HG03045 (cell line): ENCODE measurements at regions not wholly inside any gene's neighbourhood (a gene's known extent, or its start where the extent isn't known, plus 50 kb on each side); places are given as distances from the start of the nearest gene placed in this dataset.
"Not testable (repeated sequence)": the region's sequence is repeated elsewhere in the genome, so short reads cannot be mapped to it uniquely, and the experiment has no call there.

ENCODE experiments used
- ATAC-seq: cut with Tn5 transposase; IDR thresholded peaks from one replicate; pipeline ENCODE4 v1.9.1; 2021; ENCODE audit warnings: mild to moderate bottlenecking, moderate library complexity; ENCODE audit not compliant: unreplicated experiment

DNA sequence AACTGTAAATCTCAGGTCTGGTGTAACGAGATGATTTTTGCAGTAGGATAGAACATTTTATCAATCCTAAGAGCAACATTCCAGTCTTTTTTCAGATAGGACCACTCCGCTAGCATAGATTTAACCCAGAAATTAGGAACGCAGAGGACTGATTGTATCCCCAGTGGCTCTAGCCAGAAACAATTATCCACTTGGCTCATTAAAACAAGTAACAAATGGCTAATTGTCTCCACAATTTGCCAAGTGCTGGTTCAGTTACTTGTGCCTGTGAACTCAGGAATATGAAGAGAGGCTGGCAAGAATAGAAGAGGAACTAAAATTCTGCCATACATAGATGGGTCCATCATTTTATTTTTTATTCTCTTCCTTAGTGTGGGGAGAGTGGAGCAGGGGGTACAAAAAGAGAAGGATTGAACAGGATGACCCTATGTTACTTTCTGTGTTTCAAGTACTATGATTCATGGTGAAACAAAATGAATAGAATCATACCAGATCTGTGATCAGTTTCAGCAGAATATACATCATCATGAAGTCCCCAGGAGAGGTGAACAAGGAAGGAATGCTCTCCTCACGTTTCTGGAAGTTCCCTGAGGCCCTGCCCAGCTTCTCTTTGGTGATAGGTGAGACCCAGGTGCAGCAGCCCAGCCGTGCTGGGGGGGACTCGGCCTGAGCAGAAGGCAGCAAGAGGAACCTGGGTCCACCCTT, 121.6 kb downstream of the ARL4C start:
- ATAC-seq = no peak

DNA sequence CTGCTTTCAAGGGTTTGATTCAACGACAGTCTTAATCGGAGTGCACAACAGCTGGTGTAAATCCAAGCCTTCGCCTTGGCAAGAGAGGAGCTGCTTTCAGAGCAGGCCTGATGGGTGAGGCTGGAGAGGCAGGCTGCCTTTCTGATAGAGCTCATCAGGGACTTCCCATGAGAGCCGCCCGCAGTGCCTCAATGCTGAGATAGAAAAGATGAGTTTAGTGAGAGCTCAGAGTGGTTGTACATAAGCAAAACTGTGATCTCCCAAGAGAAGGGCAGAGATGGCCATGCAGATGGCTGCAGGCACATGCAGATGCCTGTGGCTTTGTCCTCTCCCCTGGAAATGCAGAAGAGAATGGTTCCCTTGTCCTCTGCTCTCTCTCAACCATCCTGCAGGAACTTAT, 122.1 kb downstream of the ARL4C start:
- ATAC-seq = no peak

DNA sequence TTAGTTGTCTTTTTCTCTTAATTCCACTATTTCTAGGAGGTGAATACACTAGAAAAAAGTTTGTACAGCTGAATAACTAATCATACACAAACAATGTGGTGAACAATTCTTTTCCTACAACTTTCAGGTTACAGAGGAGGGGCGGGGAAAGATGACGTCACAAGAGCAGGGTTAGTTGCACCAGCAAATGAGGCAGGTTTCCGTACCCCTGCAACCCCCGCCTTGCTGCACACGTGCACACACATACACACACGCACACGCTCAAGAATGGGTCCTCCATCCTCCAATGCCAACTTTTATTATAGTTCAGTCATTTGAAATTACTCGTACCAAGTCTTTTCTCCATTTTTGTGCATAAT, 122.8 kb downstream of the ARL4C start:
- ATAC-seq = no peak

DNA sequence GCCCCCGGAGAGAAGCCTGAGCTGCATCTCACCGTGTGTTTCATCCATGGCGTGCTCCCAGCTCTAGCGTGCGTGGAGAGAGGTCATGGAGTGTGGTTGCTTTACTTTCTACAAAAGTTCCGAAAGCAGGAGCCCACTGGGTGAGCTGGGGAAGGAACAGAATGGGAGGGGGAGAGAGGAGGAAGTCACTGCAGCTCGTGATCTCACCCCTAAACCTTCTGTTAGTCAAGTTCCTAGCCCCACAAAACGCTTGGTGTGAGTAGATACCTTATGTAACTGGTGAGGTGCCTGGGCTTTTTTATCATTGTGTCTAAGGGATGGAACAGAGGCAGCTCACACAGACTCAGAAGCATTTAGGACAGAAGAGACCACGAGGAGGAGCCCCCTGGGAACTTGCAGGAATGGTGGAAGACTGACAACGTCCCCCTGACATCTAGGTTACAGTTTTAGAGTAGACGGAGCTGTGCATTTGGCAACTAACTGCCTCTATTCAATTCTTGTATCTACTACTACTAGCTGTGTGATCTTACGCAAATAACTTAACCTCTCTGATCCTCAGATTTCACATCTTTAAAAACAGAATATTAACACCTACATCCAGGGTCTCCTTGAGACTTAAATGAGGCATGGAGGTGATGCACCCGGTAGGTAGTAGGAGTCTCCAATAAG, 123.3 kb downstream of the ARL4C start:
- no peak for ATAC-seq

DNA sequence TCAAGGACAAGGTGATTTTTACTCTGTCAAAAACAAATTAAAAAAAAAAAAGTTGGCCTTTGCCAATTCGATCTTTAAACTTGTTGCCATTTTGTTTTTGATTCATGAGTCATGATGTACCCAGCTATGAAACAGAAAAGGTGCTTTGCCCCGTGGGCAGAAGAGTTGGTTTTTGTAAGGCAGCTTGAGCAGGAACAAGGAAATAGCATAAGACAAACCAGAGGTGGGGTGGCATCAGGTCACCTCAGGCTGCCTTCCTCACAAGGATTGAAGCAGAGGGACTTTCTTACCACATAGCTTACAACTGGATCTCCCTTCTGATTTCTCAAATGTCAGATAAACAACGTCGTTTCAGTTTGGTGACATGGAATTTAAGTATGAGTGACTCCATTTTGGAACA, 123.8 kb downstream of the ARL4C start:
- ATAC-seq = no peak

DNA sequence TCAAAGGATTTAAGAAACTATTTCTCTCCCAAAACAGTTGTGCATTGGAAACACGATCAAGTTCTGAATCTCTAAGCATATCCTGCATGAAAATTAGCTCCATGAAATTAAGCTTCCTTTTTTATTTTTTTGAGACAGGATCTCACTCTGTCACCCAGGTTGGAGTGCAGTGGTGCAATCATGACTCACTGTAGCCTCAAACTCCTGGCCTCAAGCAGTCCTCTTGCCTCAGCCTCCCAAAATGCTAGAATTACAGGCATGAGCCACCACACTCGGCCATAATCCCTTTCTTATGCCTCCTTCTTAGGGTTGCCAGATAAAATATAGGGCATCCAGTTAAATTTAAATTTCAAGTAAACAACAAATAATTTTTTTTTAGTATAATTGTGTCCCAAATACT, 124.4 kb downstream of the ARL4C start:
- ATAC-seq = no peak

DNA sequence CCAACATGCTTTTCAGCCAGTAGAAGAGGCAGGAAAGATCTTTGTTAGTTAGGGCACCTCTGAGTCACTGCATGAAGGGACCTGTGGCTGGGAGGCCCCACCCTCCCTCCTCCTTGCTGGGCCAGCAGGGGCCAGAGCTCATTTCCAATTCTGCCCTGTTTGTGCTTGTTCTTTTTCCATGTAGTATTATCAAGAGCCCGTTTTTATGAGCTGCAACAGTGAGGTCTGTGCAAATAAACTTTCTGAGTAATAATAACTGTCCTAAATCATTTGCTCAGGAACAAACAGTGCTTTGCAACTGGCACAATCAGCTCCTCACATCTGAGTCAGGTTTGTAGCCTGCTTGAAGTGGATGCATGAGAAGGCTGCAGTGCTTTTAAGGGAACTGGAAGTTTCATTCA, 128.0 kb downstream of the ARL4C start:
- ATAC-seq = no peak

DNA sequence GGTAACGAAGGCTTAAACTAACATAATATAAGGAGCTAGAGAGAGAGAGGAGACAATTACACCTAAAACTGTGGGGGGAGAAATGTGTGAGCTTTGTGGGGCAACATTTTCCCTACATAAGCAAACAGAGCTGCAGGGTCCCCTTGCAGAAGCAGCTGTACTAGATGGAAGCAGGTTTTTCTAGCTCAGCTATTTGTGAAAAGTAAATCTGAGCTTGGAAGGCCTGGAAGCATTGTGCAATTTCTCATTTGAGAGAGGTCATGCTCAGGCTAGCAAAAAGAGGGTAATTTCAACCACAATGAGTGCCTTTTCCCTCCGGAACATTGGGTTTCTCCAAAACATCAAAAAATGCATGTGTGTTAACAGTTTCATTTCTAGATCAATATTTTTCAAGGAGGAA, 130.0 kb downstream of the ARL4C start:
- ATAC-seq = no peak

DNA sequence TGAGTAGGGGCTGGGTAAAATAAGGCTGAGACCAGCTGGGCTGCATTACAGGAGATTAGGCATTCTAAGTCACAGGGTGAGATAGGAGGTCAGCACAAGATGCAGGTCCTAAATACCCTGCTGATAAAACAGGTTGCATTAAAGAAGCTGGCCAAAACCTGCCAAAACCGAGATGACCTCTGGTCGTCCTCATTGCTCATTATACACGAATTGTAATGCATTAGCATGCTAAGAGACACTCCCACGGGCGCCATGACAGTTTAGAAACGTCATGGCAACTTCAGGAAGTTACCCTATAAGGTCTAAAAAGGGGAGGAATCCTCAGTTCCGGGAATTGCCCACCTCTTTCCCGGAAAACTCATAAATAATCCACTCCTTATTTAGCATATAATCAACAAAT, 132.2 kb downstream of the ARL4C start:
- no peak for ATAC-seq

DNA sequence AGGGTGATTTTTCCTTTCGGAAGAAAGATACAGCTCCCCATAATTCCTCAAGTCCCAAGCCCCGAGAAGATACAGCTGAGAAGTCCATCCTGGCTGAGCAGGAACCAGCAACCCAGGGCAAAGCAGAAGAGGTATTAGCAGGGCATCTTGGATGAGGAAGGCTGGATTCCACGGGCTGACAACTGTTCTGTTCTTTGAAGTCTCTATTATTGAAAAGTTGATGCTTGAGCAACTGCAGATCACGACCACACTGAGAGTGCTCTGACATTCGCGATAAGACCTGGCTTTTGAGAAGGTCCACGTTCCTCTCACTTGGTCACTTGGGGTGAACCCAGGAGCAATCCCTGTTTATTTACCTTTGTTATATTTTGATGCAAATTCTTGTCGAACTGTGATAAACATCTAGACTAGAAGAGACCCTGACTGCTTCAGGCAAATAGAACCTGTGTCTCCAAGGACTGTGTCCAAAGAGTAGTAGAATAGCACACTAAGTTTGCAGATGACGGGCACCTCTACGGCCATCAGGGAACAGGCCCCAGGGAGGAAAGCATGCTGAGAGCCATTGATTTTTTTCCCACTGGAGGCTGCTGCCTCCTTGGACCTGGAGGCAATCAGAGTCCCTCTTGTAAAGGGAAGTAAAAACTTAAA, 133.1 kb downstream of the ARL4C start:
- ATAC-seq = no peak

DNA sequence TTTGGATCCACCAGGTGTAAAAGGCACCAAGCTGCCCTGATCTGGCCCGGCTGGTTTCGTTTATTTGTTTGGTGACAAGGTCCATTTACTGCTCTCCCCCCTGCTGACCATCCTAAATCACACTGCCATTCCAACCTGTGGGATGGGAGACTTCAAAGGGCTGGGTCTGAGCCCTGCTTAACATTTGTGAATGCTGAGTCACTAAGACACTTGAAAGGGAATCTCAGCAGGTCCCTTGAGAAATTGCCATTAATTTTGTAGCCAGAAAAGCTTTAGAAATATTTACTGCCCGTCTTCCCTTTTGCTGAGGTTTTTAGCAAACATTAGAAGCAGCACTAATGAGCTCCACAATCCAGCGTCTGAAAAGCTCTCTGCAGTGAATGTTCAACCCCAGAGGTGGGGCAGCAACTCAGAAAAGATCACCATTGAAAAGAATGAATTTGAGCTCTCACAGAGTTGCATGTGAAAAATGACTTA, 133.8 kb downstream of the ARL4C start:
- no peak for ATAC-seq

DNA sequence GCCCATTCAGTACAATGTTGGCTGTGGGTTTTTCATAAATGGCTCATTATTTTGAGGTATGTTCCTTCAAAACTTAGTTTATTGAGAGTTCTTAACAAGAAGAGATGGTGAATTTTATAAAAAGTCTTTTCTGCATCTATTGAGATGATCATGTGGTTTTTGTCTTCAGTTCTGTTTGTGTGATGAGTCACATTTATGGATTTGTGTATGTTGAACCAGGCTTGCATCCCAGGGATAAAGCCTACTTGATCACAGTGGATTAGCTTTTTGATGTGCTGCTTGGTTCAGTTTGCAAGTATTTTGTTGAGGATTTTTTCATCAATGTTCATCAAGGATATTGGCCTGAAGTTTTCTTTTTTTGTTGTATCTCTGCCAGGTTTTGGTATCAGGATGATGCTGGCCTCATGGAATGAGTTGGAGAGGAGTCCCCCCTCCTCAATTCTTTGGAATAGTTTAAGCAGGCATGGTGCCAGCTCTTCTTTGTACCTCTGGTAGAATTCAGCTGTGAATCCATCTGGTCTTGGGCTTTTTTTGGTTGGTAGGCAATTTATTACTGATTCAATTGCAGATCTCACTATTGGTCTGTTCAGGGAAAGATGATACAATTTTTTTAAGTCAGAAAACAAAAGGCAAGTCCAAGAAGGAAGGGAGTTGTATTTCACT, 136.4 kb downstream of the ARL4C start:
- not testable (repeated sequence) for ATAC-seq

DNA sequence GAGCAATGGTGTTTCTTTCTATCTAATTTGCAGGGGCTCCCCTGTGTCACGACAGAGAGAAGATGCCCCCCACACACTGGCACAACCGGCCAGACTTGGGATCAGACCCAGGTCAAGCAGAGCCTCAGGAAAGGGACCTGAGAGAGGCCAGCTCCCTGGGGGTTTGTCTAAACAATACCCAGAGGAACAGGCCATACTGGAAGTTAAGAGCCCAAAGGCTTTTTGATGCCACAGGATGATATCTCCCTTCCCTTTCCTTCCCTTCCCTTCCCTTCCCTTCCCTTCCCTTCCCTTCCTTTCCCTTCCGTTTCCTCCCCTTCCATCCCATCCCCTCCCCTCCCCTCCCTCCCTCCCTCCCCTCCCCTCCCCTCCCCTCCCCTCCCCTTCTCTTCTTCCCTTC, 139.2 kb downstream of the ARL4C start:
- ATAC-seq = no peak

DNA sequence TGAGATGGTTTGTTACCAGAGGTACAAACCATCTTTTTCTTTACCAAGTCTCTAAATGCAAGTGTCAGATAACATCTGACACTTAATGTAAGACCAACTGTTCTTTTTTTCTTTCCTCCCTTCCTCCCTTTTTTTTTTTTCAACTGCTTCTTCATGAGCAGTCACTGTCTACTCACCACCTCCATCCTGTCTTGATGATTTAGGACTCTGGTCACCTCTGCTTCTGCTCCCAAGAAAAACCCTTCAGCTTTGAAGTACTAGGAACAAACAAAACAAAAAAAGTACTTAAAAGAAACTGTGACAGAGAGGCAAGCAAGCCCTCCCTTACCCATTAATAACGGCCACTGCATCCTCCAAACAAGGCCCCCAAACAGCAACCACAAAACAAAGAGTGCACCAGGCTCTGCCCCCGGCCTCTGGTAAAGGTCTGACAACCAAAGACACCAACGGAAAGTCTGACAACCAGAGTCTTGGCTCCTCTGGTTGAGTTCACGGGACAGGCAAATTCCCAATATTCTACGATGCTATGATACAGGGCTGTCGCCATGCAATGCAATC, 141.0 kb downstream of the ARL4C start:
- ATAC-seq = no peak

DNA sequence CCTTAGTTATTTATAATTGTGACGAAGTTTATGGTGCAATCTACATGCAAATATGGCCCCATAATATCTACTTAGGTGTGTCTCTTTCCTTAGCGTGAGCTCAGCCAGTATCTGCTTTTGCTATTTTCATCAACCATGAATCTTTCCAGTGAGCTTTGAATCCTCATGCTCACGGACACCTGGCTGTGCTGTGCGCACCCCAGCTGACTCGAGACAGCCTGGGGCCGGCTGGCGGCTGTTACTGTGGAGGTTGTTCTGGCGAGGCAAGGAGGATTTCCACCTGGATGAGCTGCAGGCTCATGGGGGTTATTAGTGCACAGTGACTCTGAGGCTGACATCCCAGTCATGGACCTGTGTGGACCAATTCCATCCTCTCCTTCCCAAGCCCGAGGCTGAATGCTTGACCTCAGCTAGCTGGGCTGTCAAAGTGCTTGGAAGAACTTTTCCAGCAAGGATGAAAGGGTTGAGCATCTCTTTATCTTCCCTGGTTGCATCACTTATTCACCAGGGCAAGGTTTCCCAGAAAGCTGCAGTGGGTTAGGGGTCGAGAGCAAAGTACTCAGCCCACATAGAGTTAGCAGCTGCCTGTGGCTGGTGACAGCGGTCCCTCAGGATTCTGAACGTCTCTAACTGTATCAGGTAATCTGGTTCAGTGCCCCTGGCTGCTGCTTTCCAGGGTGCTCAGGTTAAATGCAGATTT, 141.7 kb downstream of the ARL4C start:
- ATAC-seq = no peak

DNA sequence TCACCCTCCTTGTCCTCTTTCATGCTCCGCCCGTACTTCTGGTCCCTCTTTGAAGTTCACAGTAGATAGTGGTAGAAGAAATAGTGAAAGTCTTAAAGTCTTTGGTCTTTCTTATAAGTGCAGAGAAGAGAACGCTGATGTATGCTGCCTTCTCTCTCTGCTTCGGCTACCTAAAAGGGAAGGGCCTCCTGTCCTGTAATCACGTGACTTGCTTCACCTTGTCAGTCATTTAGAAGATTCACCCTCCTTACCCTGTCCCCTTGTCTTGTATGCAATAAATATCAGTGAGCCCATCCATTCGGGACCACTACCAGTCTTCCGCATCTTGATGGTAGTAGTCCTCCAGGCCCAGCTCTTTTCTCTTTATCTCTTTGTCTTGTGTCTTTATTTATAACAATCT, 144.6 kb downstream of the ARL4C start:
- ATAC-seq = no peak

DNA sequence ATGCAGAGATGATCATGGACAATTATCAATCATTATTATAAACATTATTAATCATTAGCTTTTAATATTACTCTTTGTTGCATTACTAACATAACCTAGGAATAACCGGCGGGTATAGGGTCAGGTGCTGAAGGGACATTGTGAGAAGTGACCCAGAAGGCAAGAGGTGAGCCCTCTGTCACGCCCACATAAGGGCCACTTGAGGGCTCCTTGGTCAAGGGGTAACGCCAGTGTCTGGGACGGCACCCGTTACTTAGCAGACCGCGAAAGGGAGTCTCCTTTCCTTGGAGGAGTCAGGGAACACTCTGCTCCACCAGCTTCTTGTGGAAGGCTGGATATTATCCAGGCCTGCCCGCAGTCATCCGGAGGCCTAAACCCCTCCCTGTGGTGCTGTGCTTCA, 145.0 kb downstream of the ARL4C start:
- not testable (repeated sequence) for ATAC-seq

DNA sequence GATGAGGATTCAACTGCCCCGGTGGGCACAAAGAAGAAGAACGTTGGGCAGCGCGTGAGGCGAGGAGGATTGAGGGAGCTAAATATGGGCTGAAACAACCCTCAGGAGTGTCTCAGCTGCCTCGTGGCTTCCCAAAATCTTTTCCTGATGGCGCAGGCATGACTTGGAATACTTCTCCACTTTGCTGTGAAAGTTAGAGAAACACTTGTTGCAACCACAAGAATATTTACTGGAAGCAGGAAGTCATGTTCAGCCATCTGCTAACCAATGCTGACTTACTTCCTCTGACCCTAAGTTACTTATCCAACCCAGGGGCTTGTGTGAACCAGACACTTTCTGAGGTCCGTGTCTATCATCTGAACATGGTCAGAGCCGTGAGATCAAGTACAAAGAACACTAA, 148.8 kb downstream of the ARL4C start:
- ATAC-seq = no peak

DNA sequence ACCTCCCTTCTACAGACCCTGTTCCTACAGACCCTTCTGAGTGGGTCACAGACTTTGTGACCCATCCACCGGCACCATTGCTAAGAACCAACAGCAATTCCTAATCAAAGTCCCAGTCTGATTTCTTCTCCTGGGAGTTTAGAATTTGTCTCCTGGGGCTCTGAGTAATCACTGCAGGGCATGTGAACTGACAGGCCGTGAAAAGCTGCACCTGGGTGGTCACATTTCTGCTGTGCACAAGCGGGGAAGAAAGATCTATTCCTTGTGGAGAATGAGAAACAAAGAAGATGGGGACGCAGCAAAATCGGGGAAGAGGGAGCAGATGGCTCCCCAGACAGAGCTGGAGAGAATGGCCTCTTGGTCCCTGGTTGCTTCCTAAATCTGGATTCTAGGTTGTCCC, 151.0 kb downstream of the ARL4C start:
- no peak for ATAC-seq

DNA sequence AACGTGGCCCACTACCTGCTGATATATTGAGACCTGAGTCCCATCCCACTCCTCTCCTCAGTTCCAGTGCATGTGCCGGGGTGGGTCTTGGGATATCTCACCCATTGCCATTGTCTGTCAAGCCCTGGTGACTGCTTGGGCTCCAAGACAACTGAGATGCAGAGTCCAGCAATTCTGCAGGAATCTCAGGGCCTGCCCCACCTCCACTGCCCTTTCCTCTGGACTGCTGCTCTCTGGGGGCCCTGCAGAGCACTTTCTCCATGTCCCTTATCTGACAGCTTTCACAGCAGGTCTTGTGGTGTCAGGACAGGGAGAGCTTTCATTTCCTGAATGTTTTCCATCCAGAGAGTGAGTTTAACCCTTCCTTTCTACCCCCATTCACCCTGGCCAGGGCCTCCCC, 152.9 kb downstream of the ARL4C start:
- no peak for ATAC-seq

DNA sequence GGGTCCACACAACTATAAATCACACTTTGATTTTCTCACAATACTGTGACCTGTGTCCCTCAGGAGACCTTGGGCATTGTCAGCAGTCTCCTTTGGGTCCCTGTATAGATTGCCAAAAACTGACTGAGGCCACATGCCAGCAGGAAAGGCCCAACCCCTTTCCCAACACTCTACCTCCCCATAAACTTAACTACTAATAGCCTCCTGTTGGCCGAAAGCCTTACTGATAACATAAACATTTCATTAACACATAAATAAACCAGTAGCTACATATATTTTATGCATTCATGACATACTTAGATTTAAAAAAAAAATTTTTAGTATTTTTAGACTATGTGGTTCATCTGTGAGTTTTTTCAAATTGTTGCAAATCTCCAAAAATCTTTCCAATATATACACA, 153.5 kb downstream of the ARL4C start:
- ATAC-seq = no peak
